Heart left ventricle (tissue), 16 donors: ENCODE measurements at regions not wholly inside any gene's neighbourhood (a gene's known extent, or its start where the extent isn't known, plus 50 kb on each side); places are given as distances from the start of the nearest gene placed in this dataset.

Experiments used
- ATAC-seq, 4 donors: fragments of 200-7000 bp; cut with Tn5 transposase; one replicate each; pipeline ENCODE4 v1.9.1; 2020 to 2022; ENCODE audit warnings: moderate library complexity in 4 of 4, mild to moderate bottlenecking in 3 of 4, moderate number of reproducible peaks in 1 of 4
- DNase-seq, 5 donors: peaks; one replicate each; pipeline ENCODE4 v3.0.0-alpha.2; 2020
- H3K27ac ChIP-seq, 12 donors: fragments of 200-600 bp; sonication (generic) in 4 of 12; one replicate each; pipeline versions ENCODE4 v1.5.0 to v1.8.0; 2016 to 2022; ENCODE audit warnings: mild to moderate bottlenecking in 2 of 12
- H3K27me3 ChIP-seq, 9 donors: fragments of 200-600 bp; sonication (generic) in 2 of 9; one replicate each; pipeline versions ENCODE4 v1.5.1 to v1.8.0; 2016 to 2022; ENCODE audit warnings: mild to moderate bottlenecking in 3 of 9
- H3K36me3 ChIP-seq, 9 donors: fragments of 200-600 bp; sonication (generic) in 2 of 9; one replicate each; pipeline versions ENCODE4 v1.5.0 to v1.8.0; 2018 to 2022; ENCODE audit warnings: mild to moderate bottlenecking in 2 of 9
- H3K4me1 ChIP-seq, 12 donors: fragments of 200-600 bp; sonication (generic) in 4 of 12; one replicate each; pipeline versions ENCODE4 v1.5.0 to v1.8.0; 2016 to 2022; ENCODE audit warnings: mild to moderate bottlenecking in 3 of 12
- H3K4me3 ChIP-seq, 12 donors: fragments of 200-600 bp; sonication (generic) in 4 of 12; one replicate each; pipeline versions ENCODE4 v1.5.0 to v1.8.0; 2017 to 2022; ENCODE audit warnings: mild to moderate bottlenecking in 9 of 12, moderate library complexity in 4 of 12
- H3K9me3 ChIP-seq, 12 donors: fragments of 200-600 bp; sonication (generic) in 4 of 12; one replicate each; pipeline versions ENCODE4 v1.5.0 to v1.8.0; 2016 to 2022; ENCODE audit warnings: mild to moderate bottlenecking in 1 of 12
- CTCF ChIP-seq, 12 donors: fragments of 200-600 bp; sonication (generic) in 4 of 12; IDR thresholded peaks; one replicate each; pipeline versions ENCODE4 v1.5.0 to v1.8.0; 2018 to 2022; ENCODE audit warnings: antibody characterized with exemption in 12 of 12, mild to moderate bottlenecking in 5 of 12
- POLR2A ChIP-seq, 2 donors: fragments of 450-650 bp; IDR thresholded peaks; one replicate each; pipeline ENCODE4 v1.6.1; 2017; ENCODE audit warnings: antibody characterized with exemption in 2 of 2, mild to moderate bottlenecking in 2 of 2, moderate library complexity in 2 of 2
- WGBS, 4 donors: extraction: QIAGEN DNeasy Blood & Tissue Kit in 2 of 4; methylation state at CpG; one replicate each; pipeline versions ENCODE4 v1.1.5 to v1.1.7; 2013 to 2018; 5-methylcytosine and 5-hydroxymethylcytosine counted together
- intact Hi-C, 10 donors: fragments of 100-400 bp; cut with DNase I; formaldehyde crosslinking; loops; one replicate each; pipeline versions ENCODE4 v1.11.1 to v1.14.2; 2022
- donor health status: ischemic (EF 13 %, LVEDD 7.1; RV severe dilation, severe dysfunction).
- donor health status: healthy with polysubstance abuse.
- donor health status: DM: no; HTN: yes; CAD: no.
- donor health status: DM: no; HTN: no; CAD: no.
- donor health status: ischemic (EF 25% LVEDD 6.9; RV normal size, moderate dysfunction).
- donor health status: ischemic (EF 25% LVEDD 5.7; RV mildly dilated, moderate dysfunction).
- donor health status: healthy.
- donor health status: DM: yes; HTN: yes; CAD: no.
- donor health status: ischemic (EF 35%, LVEDD 5.7; RV mildly dilated, moderate dysfunction).
- donor health status: nonischemic (EF 11% LVEDD 7.7; RV severe dilation, severe dysfunction).
- donor health status: DM: yes; HTN: yes; CAD: no.
- donor health status: PGD.
- donor health status: ischemic (EF 29% LVEDD 5.4; RV normal size, mild dysfunction).
- donor health status: nonischemic (EF 23%, LVEDD 6.1; RV moderate dilation, normal function).

DNA sequence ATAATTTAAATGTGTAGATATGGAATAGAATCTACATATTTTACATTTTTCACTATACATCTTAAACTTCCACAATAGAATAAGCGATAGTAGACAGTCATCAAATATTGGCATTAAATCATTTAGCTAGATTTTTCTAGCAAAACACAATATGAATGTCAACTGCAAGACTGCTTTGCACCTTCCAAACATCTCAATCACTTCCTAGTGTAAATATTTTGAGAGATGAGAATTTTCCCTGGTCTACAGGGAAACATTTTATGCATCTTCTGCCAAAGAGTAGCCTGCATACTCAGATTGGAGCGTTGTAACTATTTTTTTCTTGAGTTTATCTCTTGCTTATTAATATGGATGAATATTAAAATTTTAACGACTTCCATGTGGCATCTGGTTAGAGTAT, 897.4 kb downstream of the CENPC start:
- Histone ChIP-seq H3K27me3 (no peaks in the 10 kb centered on the region), H3K9me3 (peaks cover 0 to 9% (median 0%) of the 10 kb centered on the region in 12 donors), H3K27ac (no peak overlapping the region), H3K4me1 (no peaks in the 10 kb centered on the region), H3K36me3 (no peaks in the 10 kb centered on the region), H3K4me3 (no peak overlapping the region)
- no peak for TF ChIP-seq POLR2A (IDR thresholded peaks at IDR 0.05)
- no peak for TF ChIP-seq CTCF (IDR thresholded peaks at IDR 0.05)
- intact Hi-C loops = no loop called here
- no peak for DNase-seq
- WGBS, 4 donors = 56 to 63% (median 61%) methylated on average over 3 of the region's 3 CpGs
- no peak for ATAC-seq

GRCh38 chr4:66647476-66647875, 897.8 kb downstream of the CENPC start:
- Histone ChIP-seq H3K4me3 (no peak overlapping the region), H3K36me3 (no peaks in the 10 kb centered on the region), H3K4me1 (no peaks in the 10 kb centered on the region), H3K9me3 (peaks cover 0 to 9% (median 0%) of the 10 kb centered on the region in 12 donors), H3K27ac (no peak overlapping the region), H3K27me3 (no peaks in the 10 kb centered on the region)
- ATAC-seq (no peak), DNase-seq (no peak)
- TF ChIP-seq CTCF (IDR thresholded peaks at IDR 0.05) (no peak), POLR2A (IDR thresholded peaks at IDR 0.05) (no peak)
- intact Hi-C loops = no loop called here

DNA sequence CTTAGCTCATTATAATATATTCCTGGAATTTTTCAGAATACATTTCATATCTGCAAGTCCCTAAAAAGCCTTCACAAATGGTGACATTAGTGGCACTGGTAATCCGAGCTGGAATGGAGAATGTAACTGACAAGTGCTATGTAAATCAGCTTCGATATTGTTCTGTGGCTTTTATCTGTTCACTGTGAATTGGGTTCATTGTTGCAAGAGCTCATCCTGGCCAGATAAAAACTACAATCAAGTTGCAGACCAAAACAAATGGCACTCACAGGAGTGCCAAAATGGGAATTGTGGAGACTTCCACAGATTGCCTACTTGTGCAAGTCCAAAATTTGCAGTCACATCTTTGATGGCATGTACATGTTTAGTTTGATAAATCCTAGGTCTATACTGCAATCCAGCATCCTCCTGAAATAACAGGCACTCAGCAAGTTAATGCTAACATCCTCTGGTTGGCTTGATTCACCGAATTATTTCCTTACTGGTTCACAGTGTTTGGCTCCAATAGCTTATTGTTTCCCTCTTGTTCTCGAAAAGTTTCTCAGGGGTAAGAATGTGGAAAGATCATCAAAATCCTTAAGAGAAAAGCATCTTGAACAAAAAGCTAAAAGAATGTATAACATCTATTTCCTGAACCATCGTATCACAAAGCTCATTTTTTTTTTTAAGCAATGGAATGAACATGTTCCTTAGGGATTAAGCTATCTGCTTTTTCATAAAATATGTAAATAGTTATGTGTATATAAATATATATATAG, 904.9 kb downstream of the CENPC start:
- TF ChIP-seq CTCF (IDR thresholded peaks at IDR 0.05) (no peak), POLR2A (IDR thresholded peaks at IDR 0.05) (no peak)
- intact Hi-C loops = no loop called here
- Histone ChIP-seq H3K9me3 (no peaks in the 10 kb centered on the region), H3K4me3 (no peak overlapping the region), H3K4me1 (no peaks in the 10 kb centered on the region), H3K27me3 (no peaks in the 10 kb centered on the region), H3K27ac (no peak overlapping the region), H3K36me3 (no peaks in the 10 kb centered on the region)
- ATAC-seq = no peak
- 30 to 48% (median 37%) methylated on average over 5 of the region's 5 CpGs for WGBS, 4 donors
- no peak for DNase-seq

GRCh38 chr4:66639361-66639760, 905.9 kb downstream of the CENPC start:
- Histone ChIP-seq H3K36me3 (no peaks in the 10 kb centered on the region), H3K27ac (no peak overlapping the region), H3K27me3 (no peaks in the 10 kb centered on the region), H3K9me3 (no peaks in the 10 kb centered on the region), H3K4me3 (no peak overlapping the region), H3K4me1 (no peaks in the 10 kb centered on the region)
- TF ChIP-seq CTCF (IDR thresholded peaks at IDR 0.05) (no peak), POLR2A (IDR thresholded peaks at IDR 0.05) (no peak)
- intact Hi-C loops = no loop called here
- ATAC-seq = no peak
- DNase-seq = no peak
